SK-N-SH treated with all-trans-retinoic acid at 6 μM for 48 hours (cell line): ENCODE measurements at regions not wholly inside any gene's neighbourhood (a gene's known extent, or its start where the extent isn't known, plus 50 kb on each side); places are given as distances from the start of the nearest gene placed in this dataset.

Experiments used
- ESRRG ChIP-seq: fragments of 250-450 bp; sonication (Bioruptor Pico); IDR thresholded peaks from 2 replicates; pipeline ENCODE4 v1.6.1; 2021; ENCODE audit warnings: mild to moderate bottlenecking
- GLIS3 ChIP-seq: fragments of 250-450 bp; sonication (Bioruptor Pico); IDR thresholded peaks from 2 replicates; pipeline ENCODE4 v1.5.0; 2020; ENCODE audit warnings: mild to moderate bottlenecking, moderate library complexity
- OSR1 ChIP-seq: fragments of 250-450 bp; sonication (Bioruptor Pico); IDR thresholded peaks from 2 replicates; pipeline ENCODE4 v1.8.0; 2022; ENCODE audit warnings: moderate library complexity, mild to moderate bottlenecking, inconsistent platforms
- PPARA ChIP-seq: fragments of 250-450 bp; sonication (Bioruptor Pico); IDR thresholded peaks from 2 replicates; pipeline ENCODE4 v1.5.0; 2020; ENCODE audit warnings: mild to moderate bottlenecking, borderline replicate concordance
- SNAI2 ChIP-seq: fragments of 250-450 bp; sonication (Bioruptor Pico); IDR thresholded peaks from 2 replicates; pipeline ENCODE4 v1.5.0; 2020; ENCODE audit warnings: mild to moderate bottlenecking, moderate library complexity
- ZFP3 ChIP-seq: fragments of 250-450 bp; sonication (Bioruptor Pico); IDR thresholded peaks from 2 replicates; pipeline ENCODE4 v1.5.0; 2020; ENCODE audit warnings: mild to moderate bottlenecking, moderate library complexity
- ZFP30 ChIP-seq: fragments of 450-650 bp; formaldehyde crosslinking; IDR thresholded peaks from 2 replicates; pipeline ENCODE4 v1.5.0; 2022; ENCODE audit warnings: mild to moderate bottlenecking, moderate library complexity
- ZNF565 ChIP-seq: fragments of 450-650 bp; formaldehyde crosslinking; conservative IDR thresholded peaks from 2 replicates; pipeline ENCODE4 v1.5.0; 2020; ENCODE audit warnings: low read depth, mild to moderate bottlenecking, moderate library complexity
- TF ChIP-seq, protein P1 (sequence below): fragments of 250-450 bp; sonication (Bioruptor Pico); IDR thresholded peaks from 2 replicates; pipeline ENCODE4 v1.5.1; 2021; ENCODE audit warnings: mild to moderate bottlenecking, moderate library complexity
- TF ChIP-seq, protein P2 (sequence below): fragments of 250-450 bp; sonication (Bioruptor Pico); IDR thresholded peaks from 2 replicates; pipeline ENCODE4 v1.5.0; 2020; ENCODE audit warnings: mild to moderate bottlenecking, moderate library complexity
- TF ChIP-seq, protein P3 (sequence below): fragments of 250-450 bp; sonication (Bioruptor Pico); IDR thresholded peaks from 2 replicates; pipeline ENCODE4 v1.5.1; 2020; ENCODE audit warnings: low read depth, mild to moderate bottlenecking, moderate library complexity
- TF ChIP-seq, protein P4 (sequence below): fragments of 250-450 bp; sonication (Bioruptor Pico); IDR thresholded peaks from 2 replicates; pipeline ENCODE4 v1.8.0; 2020; ENCODE audit warnings: mild to moderate bottlenecking, moderate library complexity, borderline replicate concordance
- TF ChIP-seq, protein P5 (sequence below): fragments of 250-450 bp; sonication (Bioruptor Pico); IDR thresholded peaks from 2 replicates; pipeline ENCODE4 v1.8.0; 2021; ENCODE audit warnings: low read depth, mild to moderate bottlenecking, moderate library complexity, borderline replicate concordance

DNA sequence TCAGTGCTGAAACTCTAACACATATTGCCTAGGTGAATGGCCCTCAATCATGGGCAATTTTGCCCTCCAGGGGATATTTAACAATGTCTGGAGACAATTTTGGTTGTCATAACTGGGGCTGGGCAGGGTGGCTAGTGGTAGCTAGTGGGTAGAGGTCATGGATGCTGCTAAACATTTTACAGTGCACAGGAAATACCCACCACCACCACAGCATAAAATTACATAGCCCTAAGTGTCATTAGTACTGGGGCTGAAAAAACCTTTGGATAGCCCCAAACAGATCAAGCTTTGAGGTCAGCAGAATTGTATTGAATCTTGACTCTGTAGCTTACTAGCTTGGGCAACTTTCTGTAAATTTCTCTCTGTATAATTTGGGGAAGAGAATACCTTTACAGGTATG is 758.0 kb downstream of the BCL11B start:
- TF ChIP-seq SNAI2 (CRISPR knock-in tag), result no peak
- TF ChIP-seq, protein P1, sequence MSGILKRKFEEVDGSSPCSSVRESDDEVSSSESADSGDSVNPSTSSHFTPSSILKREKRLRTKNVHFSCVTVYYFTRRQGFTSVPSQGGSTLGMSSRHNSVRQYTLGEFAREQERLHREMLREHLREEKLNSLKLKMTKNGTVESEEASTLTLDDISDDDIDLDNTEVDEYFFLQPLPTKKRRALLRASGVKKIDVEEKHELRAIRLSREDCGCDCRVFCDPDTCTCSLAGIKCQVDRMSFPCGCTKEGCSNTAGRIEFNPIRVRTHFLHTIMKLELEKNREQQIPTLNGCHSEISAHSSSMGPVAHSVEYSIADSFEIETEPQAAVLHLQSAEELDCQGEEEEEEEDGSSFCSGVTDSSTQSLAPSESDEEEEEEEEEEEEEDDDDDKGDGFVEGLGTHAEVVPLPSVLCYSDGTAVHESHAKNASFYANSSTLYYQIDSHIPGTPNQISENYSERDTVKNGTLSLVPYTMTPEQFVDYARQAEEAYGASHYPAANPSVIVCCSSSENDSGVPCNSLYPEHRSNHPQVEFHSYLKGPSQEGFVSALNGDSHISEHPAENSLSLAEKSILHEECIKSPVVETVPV, result no peak
- no peak for TF ChIP-seq OSR1 (CRISPR knock-in tag)
- TF ChIP-seq ZNF565, result no peak
- no peak for TF ChIP-seq ZFP30 (CRISPR knock-in tag)
- TF ChIP-seq ZFP3, result no peak
- TF ChIP-seq, protein P2, sequence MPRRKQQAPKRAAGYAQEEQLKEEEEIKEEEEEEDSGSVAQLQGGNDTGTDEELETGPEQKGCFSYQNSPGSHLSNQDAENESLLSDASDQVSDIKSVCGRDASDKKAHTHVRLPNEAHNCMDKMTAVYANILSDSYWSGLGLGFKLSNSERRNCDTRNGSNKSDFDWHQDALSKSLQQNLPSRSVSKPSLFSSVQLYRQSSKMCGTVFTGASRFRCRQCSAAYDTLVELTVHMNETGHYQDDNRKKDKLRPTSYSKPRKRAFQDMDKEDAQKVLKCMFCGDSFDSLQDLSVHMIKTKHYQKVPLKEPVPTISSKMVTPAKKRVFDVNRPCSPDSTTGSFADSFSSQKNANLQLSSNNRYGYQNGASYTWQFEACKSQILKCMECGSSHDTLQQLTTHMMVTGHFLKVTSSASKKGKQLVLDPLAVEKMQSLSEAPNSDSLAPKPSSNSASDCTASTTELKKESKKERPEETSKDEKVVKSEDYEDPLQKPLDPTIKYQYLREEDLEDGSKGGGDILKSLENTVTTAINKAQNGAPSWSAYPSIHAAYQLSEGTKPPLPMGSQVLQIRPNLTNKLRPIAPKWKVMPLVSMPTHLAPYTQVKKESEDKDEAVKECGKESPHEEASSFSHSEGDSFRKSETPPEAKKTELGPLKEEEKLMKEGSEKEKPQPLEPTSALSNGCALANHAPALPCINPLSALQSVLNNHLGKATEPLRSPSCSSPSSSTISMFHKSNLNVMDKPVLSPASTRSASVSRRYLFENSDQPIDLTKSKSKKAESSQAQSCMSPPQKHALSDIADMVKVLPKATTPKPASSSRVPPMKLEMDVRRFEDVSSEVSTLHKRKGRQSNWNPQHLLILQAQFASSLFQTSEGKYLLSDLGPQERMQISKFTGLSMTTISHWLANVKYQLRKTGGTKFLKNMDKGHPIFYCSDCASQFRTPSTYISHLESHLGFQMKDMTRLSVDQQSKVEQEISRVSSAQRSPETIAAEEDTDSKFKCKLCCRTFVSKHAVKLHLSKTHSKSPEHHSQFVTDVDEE (CRISPR knock-in tag), result no peak
- TF ChIP-seq, protein P3, sequence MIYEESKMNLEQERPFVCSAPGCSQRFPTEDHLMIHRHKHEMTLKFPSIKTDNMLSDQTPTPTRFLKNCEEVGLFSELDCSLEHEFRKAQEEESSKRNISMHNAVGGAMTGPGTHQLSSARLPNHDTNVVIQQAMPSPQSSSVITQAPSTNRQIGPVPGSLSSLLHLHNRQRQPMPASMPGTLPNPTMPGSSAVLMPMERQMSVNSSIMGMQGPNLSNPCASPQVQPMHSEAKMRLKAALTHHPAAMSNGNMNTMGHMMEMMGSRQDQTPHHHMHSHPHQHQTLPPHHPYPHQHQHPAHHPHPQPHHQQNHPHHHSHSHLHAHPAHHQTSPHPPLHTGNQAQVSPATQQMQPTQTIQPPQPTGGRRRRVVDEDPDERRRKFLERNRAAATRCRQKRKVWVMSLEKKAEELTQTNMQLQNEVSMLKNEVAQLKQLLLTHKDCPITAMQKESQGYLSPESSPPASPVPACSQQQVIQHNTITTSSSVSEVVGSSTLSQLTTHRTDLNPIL (CRISPR knock-in tag), result no peak
- TF ChIP-seq GLIS3 (CRISPR knock-in tag), result no peak
- TF ChIP-seq, protein P4, sequence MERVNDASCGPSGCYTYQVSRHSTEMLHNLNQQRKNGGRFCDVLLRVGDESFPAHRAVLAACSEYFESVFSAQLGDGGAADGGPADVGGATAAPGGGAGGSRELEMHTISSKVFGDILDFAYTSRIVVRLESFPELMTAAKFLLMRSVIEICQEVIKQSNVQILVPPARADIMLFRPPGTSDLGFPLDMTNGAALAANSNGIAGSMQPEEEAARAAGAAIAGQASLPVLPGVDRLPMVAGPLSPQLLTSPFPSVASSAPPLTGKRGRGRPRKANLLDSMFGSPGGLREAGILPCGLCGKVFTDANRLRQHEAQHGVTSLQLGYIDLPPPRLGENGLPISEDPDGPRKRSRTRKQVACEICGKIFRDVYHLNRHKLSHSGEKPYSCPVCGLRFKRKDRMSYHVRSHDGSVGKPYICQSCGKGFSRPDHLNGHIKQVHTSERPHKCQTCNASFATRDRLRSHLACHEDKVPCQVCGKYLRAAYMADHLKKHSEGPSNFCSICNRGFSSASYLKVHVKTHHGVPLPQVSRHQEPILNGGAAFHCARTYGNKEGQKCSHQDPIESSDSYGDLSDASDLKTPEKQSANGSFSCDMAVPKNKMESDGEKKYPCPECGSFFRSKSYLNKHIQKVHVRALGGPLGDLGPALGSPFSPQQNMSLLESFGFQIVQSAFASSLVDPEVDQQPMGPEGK (CRISPR knock-in tag), result no peak
- TF ChIP-seq, protein P5, sequence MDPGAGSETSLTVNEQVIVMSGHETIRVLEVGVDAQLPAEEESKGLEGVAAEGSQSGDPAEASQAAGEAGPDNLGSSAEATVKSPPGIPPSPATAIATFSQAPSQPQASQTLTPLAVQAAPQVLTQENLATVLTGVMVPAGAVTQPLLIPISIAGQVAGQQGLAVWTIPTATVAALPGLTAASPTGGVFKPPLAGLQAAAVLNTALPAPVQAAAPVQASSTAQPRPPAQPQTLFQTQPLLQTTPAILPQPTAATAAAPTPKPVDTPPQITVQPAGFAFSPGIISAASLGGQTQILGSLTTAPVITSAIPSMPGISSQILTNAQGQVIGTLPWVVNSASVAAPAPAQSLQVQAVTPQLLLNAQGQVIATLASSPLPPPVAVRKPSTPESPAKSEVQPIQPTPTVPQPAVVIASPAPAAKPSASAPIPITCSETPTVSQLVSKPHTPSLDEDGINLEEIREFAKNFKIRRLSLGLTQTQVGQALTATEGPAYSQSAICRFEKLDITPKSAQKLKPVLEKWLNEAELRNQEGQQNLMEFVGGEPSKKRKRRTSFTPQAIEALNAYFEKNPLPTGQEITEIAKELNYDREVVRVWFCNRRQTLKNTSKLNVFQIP (CRISPR knock-in tag), result no peak
- no peak for TF ChIP-seq PPARA (CRISPR knock-in tag)
- no peak for TF ChIP-seq ESRRG
